K562 (cell line): ENCODE measurements at regions not wholly inside any gene's neighbourhood (a gene's known extent, or its start where the extent isn't known, plus 50 kb on each side); places are given as distances from the start of the nearest gene placed in this dataset.

Source experiments
- ATAC-seq: fragments of 200-7000 bp; cut with Tn5 transposase; 3 replicates; pipeline ENCODE4 v1.9.1; 2020; ENCODE audit warnings: moderate library complexity
- BruUV-seq: library from RNA; stranded (reverse); fragments of 400-500 nt; replicated peaks from 2 replicates; lab custom pipeline; 2021; lab: Mats Ljungman, UMichigan
- CTCF ChIA-PET: fragments of 300-600 bp; formaldehyde crosslinking; extraction: SDS; loops from one replicate; lab custom pipeline; 2021; ENCODE audit warnings: low intra/inter-chr PET ratio; lab: Yijun Ruan, JAX
- POLR2A ChIA-PET: fragments of 300-600, 350-650 bp; sonication (Branson Sonifier 250); formaldehyde crosslinking; extraction: SDS; loops from one replicate; lab custom pipeline; 2021; ENCODE audit warnings: antibody characterized with exemption, inconsistent platforms; lab: Yijun Ruan, JAX
- DNase-seq, 4 experiments: peaks; one replicate each; pipeline versions ENCODE4 v3.0.0 to v3.0.0-alpha.2; 2011 to 2018; ENCODE audit warnings: low spot score in 3 of 4, mixed read lengths in 3 of 4; ENCODE audit errors: extremely low read depth in 1 of 4
- FAIRE-seq: peaks from 2 replicates; lab custom pipeline; 2011; peaks lifted over from hg19 to GRCh38; lab: Jason Lieb, UNC
- H2AFZ ChIP-seq: 2 replicates; pipeline ENCODE4 v1.6.0; 2011; ENCODE audit warnings: low read depth, low read length, control low read depth, inconsistent platforms
- H3K27ac ChIP-seq: fragments of 200-600 bp; 3 replicates; pipeline ENCODE4 v1.8.0; 2011; ENCODE audit warnings: low read depth, mild to moderate bottlenecking, control low read depth, inconsistent platforms, low read length, moderate library complexity, mixed read lengths; ENCODE audit errors: extremely low read depth
- H3K27me3 ChIP-seq, 2 experiments: fragments of 300-600 bp in 1 of 2; 2 replicates in 1 of 2; 3 replicates in 1 of 2; pipeline versions ENCODE4 v1.6.0 to v1.8.0; 2011; ENCODE audit warnings: inconsistent platforms in 2 of 2, low read length in 2 of 2, mild to moderate bottlenecking in 1 of 2, mixed read lengths in 1 of 2, moderate library complexity in 1 of 2; ENCODE audit not compliant: control insufficient read depth in 2 of 2, insufficient read depth in 2 of 2
- H3K36me3 ChIP-seq: fragments of 300-600 bp; 3 replicates; pipeline ENCODE4 v1.8.0; 2011; ENCODE audit warnings: mild to moderate bottlenecking, low read length, inconsistent platforms; ENCODE audit not compliant: control insufficient read depth, insufficient read depth
- H3K4me1 ChIP-seq, 2 experiments: fragments of 200-600 bp in 1 of 2; replicated peaks in 1 of 2; 2 replicates in 1 of 2; 3 replicates in 1 of 2; pipeline versions ENCODE4 v1.5.1 to v1.8.0; 2011; ENCODE audit warnings: inconsistent platforms in 2 of 2, low read length in 2 of 2, mild to moderate bottlenecking in 1 of 2, mixed read lengths in 1 of 2, moderate library complexity in 1 of 2; ENCODE audit not compliant: control insufficient read depth in 2 of 2, insufficient read depth in 2 of 2
- H3K4me2 ChIP-seq: 2 replicates; pipeline ENCODE4 v1.6.1; 2011; ENCODE audit warnings: low read length, control low read depth, inconsistent platforms, mixed read lengths; ENCODE audit not compliant: insufficient read depth
- H3K4me3 ChIP-seq: fragments of 200-600 bp; sonication (generic), shearing (Covaris generic); 2 replicates; pipeline ENCODE4 v1.5.1; 2016; ENCODE audit warnings: control low read depth, inconsistent platforms
- H3K79me2 ChIP-seq: fragments of 200-600 bp; 3 replicates; pipeline ENCODE4 v1.8.0; 2011; ENCODE audit warnings: low read length, inconsistent platforms; ENCODE audit not compliant: control insufficient read depth, insufficient read depth
- H3K9ac ChIP-seq, 2 experiments: 2 replicates each; pipeline versions ENCODE4 v1.6.0 to v1.6.1; 2011; ENCODE audit warnings: low read depth in 2 of 2, low read length in 2 of 2, control low read depth in 1 of 2, inconsistent platforms in 1 of 2, mild to moderate bottlenecking in 1 of 2, mixed read lengths in 1 of 2; ENCODE audit not compliant: insufficient read depth in 1 of 2
- H3K9me1 ChIP-seq: one replicate; pipeline ENCODE4 v1.6.0; 2011; ENCODE audit warnings: inconsistent platforms, mild to moderate bottlenecking, low read length, moderate library complexity; ENCODE audit not compliant: control insufficient read depth, insufficient read depth
- H3K9me3 ChIP-seq: replicated peaks from 2 replicates; pipeline ENCODE4 v1.5.1; 2011; ENCODE audit warnings: low read depth, low read length, inconsistent platforms; ENCODE audit not compliant: control insufficient read depth, insufficient read depth
- H4K20me1 ChIP-seq: replicated peaks from 2 replicates; pipeline ENCODE4 v1.6.1; 2011; ENCODE audit warnings: low read length, inconsistent platforms, mixed read lengths; ENCODE audit not compliant: control insufficient read depth, insufficient read depth
- ARID2 ChIP-seq: fragments of 450-650 bp; IDR thresholded peaks from 2 replicates; pipeline ENCODE4 v1.6.1; 2017; ENCODE audit warnings: antibody characterized with exemption, mild to moderate bottlenecking
- CREM ChIP-seq: IDR thresholded peaks from 2 replicates; pipeline ENCODE4 v1.6.1; 2014; ENCODE audit warnings: antibody characterized with exemption, low read depth
- HSF4 ChIP-seq: fragments of 250-450 bp; sonication (Bioruptor Pico); IDR thresholded peaks from 2 replicates; pipeline ENCODE4 v2.1.2; 2022; ENCODE audit warnings: mild to moderate bottlenecking, moderate library complexity, borderline replicate concordance
- RAD51 ChIP-seq: fragments of 450-650 bp; IDR thresholded peaks from 2 replicates; pipeline ENCODE4 v1.7.1; 2016; ENCODE audit warnings: low read depth, mild to moderate bottlenecking, borderline replicate concordance
- SIX5 ChIP-seq, 2 experiments: IDR thresholded peaks; 2 replicates each; pipeline ENCODE4 v1.6.1; 2011; ENCODE audit warnings: low read length in 2 of 2, borderline replicate concordance in 1 of 2, low read depth in 1 of 2, mild to moderate bottlenecking in 1 of 2, moderate library complexity in 1 of 2; ENCODE audit not compliant: insufficient read depth in 1 of 2
- SNIP1 ChIP-seq: fragments of 450-650 bp; IDR thresholded peaks from 2 replicates; pipeline ENCODE4 v1.7.1; 2017; ENCODE audit warnings: low read depth, mild to moderate bottlenecking
- TBP ChIP-seq: optimal IDR thresholded peaks from 2 replicates; pipeline ENCODE3; 2011; ENCODE audit warnings: low read depth, low read length, improper control_type of control experiment
- TCF7 ChIP-seq: sonication (generic); IDR thresholded peaks from 2 replicates; pipeline ENCODE4 v1.6.1; 2016; ENCODE audit warnings: antibody characterized with exemption, borderline replicate concordance
- TRIM24 ChIP-seq, 2 experiments: fragments of 450-650 bp; IDR thresholded peaks; 2 replicates each; pipeline ENCODE4 v1.6.1; 2016
- YY1 ChIP-seq, 3 experiments: IDR thresholded peaks; 2 replicates each; pipeline ENCODE4 v1.6.1; 2011; ENCODE audit warnings: low read length in 2 of 3, mild to moderate bottlenecking in 2 of 3, moderate library complexity in 2 of 3, borderline replicate concordance in 1 of 3, control low read depth in 1 of 3, low read depth in 1 of 3; ENCODE audit not compliant: insufficient read depth in 3 of 3, insufficient replicate concordance in 2 of 3, control insufficient read depth in 1 of 3, insufficient read length in 1 of 3; ENCODE audit errors: extremely low read depth in 1 of 3
- ZC3H4 ChIP-seq: sonication (generic); formaldehyde crosslinking; IDR thresholded peaks from 2 replicates; pipeline ENCODE4 v1.9.0; 2021; ENCODE audit warnings: missing genetic modification reagents, borderline replicate concordance
- ZNF316 ChIP-seq: fragments of 450-650 bp; IDR thresholded peaks from 2 replicates; pipeline ENCODE4 v1.6.1; 2016
- WGBS: fragments of 100-300 bp; shearing (Covaris generic); methylation state at CpG from one replicate; pipeline ENCODE4 v1.1.6; 2016; ENCODE audit warnings: low coverage, mixed read lengths; ENCODE audit not compliant: insufficient coverage; ENCODE audit errors: missing lambda C conversion rate; 5-methylcytosine and 5-hydroxymethylcytosine counted together
- in situ Hi-C: fragments of 300-500 bp; cut with MboI; formaldehyde crosslinking; loops from 4 replicates; pipeline ENCODE4 v1.15.0; 2018; ENCODE audit warnings: inconsistent platforms, mixed read lengths
- intact Hi-C: fragments of 100-400 bp; cut with micrococcal nuclease; formaldehyde crosslinking; loops from 2 replicates; pipeline ENCODE4 v1.14.2; 2022
- TF ChIP-seq, protein P1 (sequence below): fragments of 450-650 bp; IDR thresholded peaks from 2 replicates; pipeline ENCODE4 v1.6.1; 2017; ENCODE audit warnings: antibody characterized with exemption
- TF ChIP-seq, protein P2 (sequence below): fragments of 450-650 bp; conservative IDR thresholded peaks from 2 replicates; pipeline ENCODE4 v1.6.1; 2016; ENCODE audit warnings: missing genetic modification characterization, low read depth, mild to moderate bottlenecking, missing compliant biosample characterization, moderate library complexity
- TF ChIP-seq, protein P3 (sequence below), 2 experiments: IDR thresholded peaks; 2 replicates each; pipeline ENCODE4 v1.6.1; 2012; ENCODE audit warnings: improper control_type of control experiment in 2 of 2, low read depth in 2 of 2, low read length in 2 of 2, borderline replicate concordance in 1 of 2

DNA sequence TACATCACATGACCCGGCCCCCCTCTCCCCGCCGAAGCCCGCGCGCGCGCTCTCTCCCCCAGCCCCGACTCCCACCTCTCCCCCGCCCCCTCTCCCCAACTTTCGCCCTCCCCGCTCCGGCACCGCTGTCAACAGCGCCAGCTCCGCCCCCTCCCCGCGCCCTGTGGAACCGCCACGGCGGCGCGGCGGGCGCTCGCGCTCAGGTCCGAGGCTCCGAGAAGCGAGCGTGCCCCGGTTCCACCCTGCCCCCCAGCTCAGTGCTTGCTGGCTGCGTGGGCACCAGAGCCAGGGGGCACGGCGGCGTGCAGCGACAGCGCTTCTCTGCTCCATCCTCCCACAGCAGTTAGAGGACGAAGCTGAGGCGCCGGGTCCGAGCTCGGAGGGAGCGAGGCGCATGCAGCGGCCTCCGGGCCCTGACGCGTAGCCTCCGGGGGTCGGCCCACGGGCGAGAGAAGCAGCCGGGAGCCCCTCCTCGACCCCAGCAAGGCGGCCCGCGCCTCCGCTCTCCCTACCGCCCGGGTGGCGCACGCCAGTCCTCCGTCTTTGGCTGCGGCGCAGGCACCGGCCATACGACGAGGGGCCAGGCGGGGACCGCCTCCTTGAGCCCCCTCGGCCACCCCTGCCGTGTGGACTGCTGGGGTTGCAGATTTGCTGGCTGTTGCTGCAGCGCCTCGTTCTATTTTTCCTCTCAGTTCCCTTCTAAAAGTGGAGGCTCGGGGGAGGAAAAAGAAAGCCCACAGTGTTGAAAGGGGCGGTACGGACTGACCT is 109.5 kb downstream of the KCNRG start (continued):
- TF ChIP-seq, protein P1, sequence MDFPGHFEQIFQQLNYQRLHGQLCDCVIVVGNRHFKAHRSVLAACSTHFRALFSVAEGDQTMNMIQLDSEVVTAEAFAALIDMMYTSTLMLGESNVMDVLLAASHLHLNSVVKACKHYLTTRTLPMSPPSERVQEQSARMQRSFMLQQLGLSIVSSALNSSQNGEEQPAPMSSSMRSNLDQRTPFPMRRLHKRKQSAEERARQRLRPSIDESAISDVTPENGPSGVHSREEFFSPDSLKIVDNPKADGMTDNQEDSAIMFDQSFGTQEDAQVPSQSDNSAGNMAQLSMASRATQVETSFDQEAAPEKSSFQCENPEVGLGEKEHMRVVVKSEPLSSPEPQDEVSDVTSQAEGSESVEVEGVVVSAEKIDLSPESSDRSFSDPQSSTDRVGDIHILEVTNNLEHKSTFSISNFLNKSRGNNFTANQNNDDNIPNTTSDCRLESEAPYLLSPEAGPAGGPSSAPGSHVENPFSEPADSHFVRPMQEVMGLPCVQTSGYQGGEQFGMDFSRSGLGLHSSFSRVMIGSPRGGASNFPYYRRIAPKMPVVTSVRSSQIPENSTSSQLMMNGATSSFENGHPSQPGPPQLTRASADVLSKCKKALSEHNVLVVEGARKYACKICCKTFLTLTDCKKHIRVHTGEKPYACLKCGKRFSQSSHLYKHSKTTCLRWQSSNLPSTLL = no peak
- TF ChIP-seq ZNF316 (0 out of 2 replicates have a peak, but pooled peaks have one; percentile 3), HSF4 (CRISPR knock-in tag) (no peak)

DNA sequence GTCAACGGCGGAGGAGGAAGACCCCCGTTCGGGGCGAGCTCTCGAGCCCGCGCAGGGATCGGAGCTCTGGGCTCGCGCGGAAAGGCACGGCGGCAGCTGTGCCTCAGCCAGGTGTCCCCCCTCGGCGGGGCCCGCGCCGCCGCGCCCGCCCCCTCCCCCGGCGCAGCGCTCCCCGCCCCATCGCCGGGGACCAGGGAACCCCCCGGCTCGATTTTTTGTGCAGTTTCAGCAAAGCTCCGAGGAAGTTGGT is 110.0 kb downstream of the KCNRG start:
- intact Hi-C loops (loop anchor here (2.0 kb wide), 1 partner anchor 40 kb away; no protein-coding TSS in a partner anchor), in situ Hi-C loops (no loop called here)
- H3K4me2 ChIP-seq = peak overlapping the region; percentile 89
- H3K4me3 ChIP-seq = peak overlapping the region; percentile 87
- WGBS = no CpG with 5 or more reads among the region's 31 CpGs
- H3K36me3 ChIP-seq = peaks cover 3% of the 10 kb centered on the region; the same call in 1 of the 3 replicates
- FAIRE-seq (no peak), ATAC-seq (peak; percentile 5), DNase-seq (no peak)
- ChIA-PET POLR2A (interaction anchor here (0.7 to 2.8 kb wide), 11 partner anchors 9 to 767 kb away, joined by 3 to 11 read pairs (median 4); no protein-coding TSS in a partner anchor), CTCF (no interaction called here)
- 0 out of 2 replicates have a peak overlapping the region, but pooled peaks have one; percentile 16 for H2AFZ ChIP-seq
- H4K20me1 ChIP-seq = no peaks in the 10 kb centered on the region
- no peaks in the 10 kb centered on the region for H3K27me3 ChIP-seq
- no TSS peak for BruUV-seq
- H3K27ac ChIP-seq = peak overlapping the region; percentile 90
- H3K79me2 ChIP-seq = peaks cover 44% of the 10 kb centered on the region
- H3K9me1 ChIP-seq = no peaks in the 10 kb centered on the region
- no peaks in the 10 kb centered on the region for H3K9me3 ChIP-seq
- H3K9ac ChIP-seq = peak overlapping the region; percentile 91 to 97
- H3K4me1 ChIP-seq = peaks cover 23 to 31% of the 10 kb centered on the region in 2 experiments; a peak in 4 of 5 replicates
- TF ChIP-seq, protein P2, sequence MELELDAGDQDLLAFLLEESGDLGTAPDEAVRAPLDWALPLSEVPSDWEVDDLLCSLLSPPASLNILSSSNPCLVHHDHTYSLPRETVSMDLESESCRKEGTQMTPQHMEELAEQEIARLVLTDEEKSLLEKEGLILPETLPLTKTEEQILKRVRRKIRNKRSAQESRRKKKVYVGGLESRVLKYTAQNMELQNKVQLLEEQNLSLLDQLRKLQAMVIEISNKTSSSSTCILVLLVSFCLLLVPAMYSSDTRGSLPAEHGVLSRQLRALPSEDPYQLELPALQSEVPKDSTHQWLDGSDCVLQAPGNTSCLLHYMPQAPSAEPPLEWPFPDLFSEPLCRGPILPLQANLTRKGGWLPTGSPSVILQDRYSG (tag) = no peak
- TF ChIP-seq YY1 (IDR thresholded peaks at IDR 0.05; ENCODE audit: borderline replicate concordance in 1 of 3, control insufficient read depth in 1 of 3, extremely low read depth in 1 of 3, insufficient read depth in 3 of 3, insufficient read length in 1 of 3, insufficient replicate concordance in 2 of 3, low read depth in 1 of 3, low read length in 2 of 3) (peak in 1 of 3 experiments; percentile 2), SNIP1 (peak; percentile 58; the same call in 1 of the 2 replicates), RAD51 (no peak), TRIM24 (IDR thresholded peaks at IDR 0.05) (no peak), TCF7 (no peak), TBP (peak; percentile 41), ARID2 (no peak), SIX5 (IDR thresholded peaks at IDR 0.05; ENCODE audit: borderline replicate concordance in 1 of 2, insufficient read depth in 1 of 2, low read depth in 1 of 2, low read length in 2 of 2) (no peak), CREM (no peak), ZC3H4 (CRISPR knock-in tag) (no peak)
- TF ChIP-seq, protein P3, sequence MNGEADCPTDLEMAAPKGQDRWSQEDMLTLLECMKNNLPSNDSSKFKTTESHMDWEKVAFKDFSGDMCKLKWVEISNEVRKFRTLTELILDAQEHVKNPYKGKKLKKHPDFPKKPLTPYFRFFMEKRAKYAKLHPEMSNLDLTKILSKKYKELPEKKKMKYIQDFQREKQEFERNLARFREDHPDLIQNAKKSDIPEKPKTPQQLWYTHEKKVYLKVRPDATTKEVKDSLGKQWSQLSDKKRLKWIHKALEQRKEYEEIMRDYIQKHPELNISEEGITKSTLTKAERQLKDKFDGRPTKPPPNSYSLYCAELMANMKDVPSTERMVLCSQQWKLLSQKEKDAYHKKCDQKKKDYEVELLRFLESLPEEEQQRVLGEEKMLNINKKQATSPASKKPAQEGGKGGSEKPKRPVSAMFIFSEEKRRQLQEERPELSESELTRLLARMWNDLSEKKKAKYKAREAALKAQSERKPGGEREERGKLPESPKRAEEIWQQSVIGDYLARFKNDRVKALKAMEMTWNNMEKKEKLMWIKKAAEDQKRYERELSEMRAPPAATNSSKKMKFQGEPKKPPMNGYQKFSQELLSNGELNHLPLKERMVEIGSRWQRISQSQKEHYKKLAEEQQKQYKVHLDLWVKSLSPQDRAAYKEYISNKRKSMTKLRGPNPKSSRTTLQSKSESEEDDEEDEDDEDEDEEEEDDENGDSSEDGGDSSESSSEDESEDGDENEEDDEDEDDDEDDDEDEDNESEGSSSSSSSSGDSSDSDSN (IDR thresholded peaks at IDR 0.05; ENCODE audit: borderline replicate concordance in 1 of 2, low read depth in 2 of 2, low read length in 2 of 2) = 0 out of 4 replicates have a peak, but pooled peaks of 1 of the 2 experiments have one; percentile 5
